Left ventricle myocardium inferior (tissue), 1 donor: ENCODE measurements at regions not wholly inside any gene's neighbourhood (a gene's known extent, or its start where the extent isn't known, plus 50 kb on each side); places are given as distances from the start of the nearest gene placed in this dataset.

Experiments used
- DNase-seq: peaks from one replicate; pipeline ENCODE4 v3.0.0-alpha.2; 2020
- H3K27ac ChIP-seq: fragments of 200-600 bp; replicated peaks from 2 replicates; pipeline ENCODE4 v1.8.0; 2021
- H3K27me3 ChIP-seq: fragments of 200-600 bp; 2 replicates; pipeline ENCODE4 v1.8.0; 2021; ENCODE audit warnings: low read depth
- H3K36me3 ChIP-seq: fragments of 200-600 bp; 2 replicates; pipeline ENCODE4 v1.8.0; 2021
- H3K4me1 ChIP-seq: fragments of 200-600 bp; 2 replicates; pipeline ENCODE4 v1.8.0; 2021
- H3K4me3 ChIP-seq: fragments of 200-600 bp; 2 replicates; pipeline ENCODE4 v1.8.0; 2021; ENCODE audit warnings: mild to moderate bottlenecking, moderate library complexity
- H3K9me3 ChIP-seq: fragments of 200-600 bp; replicated peaks from 2 replicates; pipeline ENCODE4 v1.8.0; 2021
- intact Hi-C: fragments of 100-400 bp; cut with micrococcal nuclease; formaldehyde crosslinking; loops from one replicate; pipeline ENCODE4 v1.11.0; 2022
- TF ChIP-seq, protein P1 (sequence below): fragments of 200-600 bp; IDR thresholded peaks from 2 replicates; pipeline ENCODE4 v1.8.0; 2021; ENCODE audit warnings: antibody characterized with exemption, mild to moderate bottlenecking, borderline replicate concordance
- donor health status: DM: no; HTN: yes; CAD: no; lungs with severe emphysema.

DNA sequence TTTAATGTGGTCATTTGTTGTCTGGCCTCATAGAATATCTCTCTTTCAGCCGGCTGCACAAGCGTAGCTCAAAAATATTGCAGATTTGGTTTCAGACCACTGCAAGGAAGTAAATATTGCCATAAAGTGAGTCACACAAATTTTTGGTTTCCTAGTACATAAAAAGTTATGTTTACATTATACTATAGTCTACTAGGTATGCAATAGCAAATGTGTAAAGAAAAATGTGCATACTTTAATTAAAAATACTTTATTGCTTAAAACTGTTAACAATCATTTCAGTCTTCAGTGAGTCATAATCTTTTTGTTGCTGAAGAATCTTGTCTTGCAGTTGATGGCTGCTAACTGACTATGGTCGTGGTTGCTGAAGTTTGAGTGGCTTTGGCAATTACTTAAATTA, 425.1 kb upstream of the ROBO1 start:
- Histone ChIP-seq H3K36me3 (no peaks in the 10 kb centered on the region), H3K4me1 (no peaks in the 10 kb centered on the region), H3K9me3 (peaks cover 8% of the 10 kb centered on the region), H3K27ac (no peak overlapping the region), H3K4me3 (no peak overlapping the region), H3K27me3 (no peaks in the 10 kb centered on the region)
- intact Hi-C loops = no loop called here
- TF ChIP-seq, protein P1, sequence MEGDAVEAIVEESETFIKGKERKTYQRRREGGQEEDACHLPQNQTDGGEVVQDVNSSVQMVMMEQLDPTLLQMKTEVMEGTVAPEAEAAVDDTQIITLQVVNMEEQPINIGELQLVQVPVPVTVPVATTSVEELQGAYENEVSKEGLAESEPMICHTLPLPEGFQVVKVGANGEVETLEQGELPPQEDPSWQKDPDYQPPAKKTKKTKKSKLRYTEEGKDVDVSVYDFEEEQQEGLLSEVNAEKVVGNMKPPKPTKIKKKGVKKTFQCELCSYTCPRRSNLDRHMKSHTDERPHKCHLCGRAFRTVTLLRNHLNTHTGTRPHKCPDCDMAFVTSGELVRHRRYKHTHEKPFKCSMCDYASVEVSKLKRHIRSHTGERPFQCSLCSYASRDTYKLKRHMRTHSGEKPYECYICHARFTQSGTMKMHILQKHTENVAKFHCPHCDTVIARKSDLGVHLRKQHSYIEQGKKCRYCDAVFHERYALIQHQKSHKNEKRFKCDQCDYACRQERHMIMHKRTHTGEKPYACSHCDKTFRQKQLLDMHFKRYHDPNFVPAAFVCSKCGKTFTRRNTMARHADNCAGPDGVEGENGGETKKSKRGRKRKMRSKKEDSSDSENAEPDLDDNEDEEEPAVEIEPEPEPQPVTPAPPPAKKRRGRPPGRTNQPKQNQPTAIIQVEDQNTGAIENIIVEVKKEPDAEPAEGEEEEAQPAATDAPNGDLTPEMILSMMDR = no peak
- no peak for DNase-seq

DNA sequence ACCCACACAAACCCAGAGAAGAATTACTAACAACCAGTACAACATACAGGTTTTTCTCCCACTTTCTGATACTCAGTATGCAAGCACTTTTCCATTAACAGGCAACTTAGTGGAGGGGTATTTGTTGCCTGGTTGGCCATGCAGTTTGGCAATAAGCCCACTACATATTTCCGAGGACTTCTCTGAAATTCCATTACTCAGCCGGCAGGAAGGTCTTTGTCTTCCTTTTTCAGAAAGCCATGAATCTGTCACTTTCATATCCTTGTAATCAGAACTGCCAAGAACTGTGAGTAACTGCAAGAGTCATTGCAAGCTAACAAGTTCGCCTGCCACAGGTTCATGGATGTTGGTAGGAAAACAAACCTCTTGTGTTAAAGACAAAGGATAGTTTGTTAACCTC, 422.3 kb upstream of the ROBO1 start:
- TF ChIP-seq, protein P1 = no peak
- peaks cover 1% of the 10 kb centered on the region for H3K9me3 ChIP-seq

DNA sequence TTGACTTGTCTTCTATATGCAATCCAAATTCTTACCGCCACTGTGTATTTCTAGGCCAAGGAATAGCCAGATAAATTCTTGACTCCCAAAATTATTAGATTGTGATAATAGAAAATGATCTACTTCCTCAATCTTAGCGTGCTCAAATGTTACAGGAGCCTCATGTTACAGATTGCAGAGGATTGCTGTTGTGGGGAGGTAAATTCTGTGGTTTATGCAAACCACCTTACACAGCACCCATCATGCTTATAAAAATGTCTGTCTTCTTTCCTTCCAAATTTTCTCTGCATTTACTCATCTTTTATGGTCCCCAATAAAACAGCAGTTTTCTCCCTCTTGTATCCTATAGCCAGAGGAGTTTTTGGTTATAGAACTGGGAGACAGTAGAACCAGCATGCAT, 420.2 kb upstream of the ROBO1 start:
- H3K27ac ChIP-seq = no peak overlapping the region
- H3K36me3 ChIP-seq = no peaks in the 10 kb centered on the region
- TF ChIP-seq, protein P1 = no peak
- H3K4me3 ChIP-seq = no peak overlapping the region
- intact Hi-C loops = no loop called here
- DNase-seq = no peak
- no peaks in the 10 kb centered on the region for H3K27me3 ChIP-seq
- no peaks in the 10 kb centered on the region for H3K4me1 ChIP-seq
- H3K9me3 ChIP-seq = no peaks in the 10 kb centered on the region

More for the DNA sequence above, 422.3 kb upstream of the ROBO1 start:
- intact Hi-C loops = no loop called here
- H3K4me3 ChIP-seq = no peak overlapping the region
- DNase-seq = no peak
- no peak overlapping the region for H3K27ac ChIP-seq
- no peaks in the 10 kb centered on the region for H3K4me1 ChIP-seq
- no peaks in the 10 kb centered on the region for H3K36me3 ChIP-seq
- no peaks in the 10 kb centered on the region for H3K27me3 ChIP-seq

DNA sequence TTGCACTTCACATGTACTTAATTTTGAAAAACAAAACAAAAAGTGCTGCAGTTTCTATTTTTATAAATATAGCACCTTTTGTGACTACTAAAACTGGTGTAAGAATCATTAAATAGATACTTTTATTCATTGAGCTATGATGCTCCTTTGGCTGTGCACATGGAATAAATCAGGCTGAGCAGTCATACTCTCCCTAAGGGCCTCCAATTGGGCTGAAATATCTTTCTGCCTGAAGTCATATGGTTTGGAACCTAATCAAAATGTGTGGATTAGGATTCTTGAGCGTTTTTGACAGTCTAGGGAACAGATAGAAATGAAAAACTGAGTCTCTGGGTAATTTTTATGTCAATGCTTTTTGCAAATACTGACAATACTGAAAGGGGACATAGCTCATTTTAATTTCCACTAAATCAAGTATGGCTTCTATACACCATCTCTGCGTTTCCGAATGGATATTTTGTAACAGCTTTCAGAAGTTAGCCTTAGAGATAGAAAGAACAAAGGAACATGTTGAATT, 392.2 kb upstream of the ROBO1 start:
- no peak overlapping the region for H3K27ac ChIP-seq
- intact Hi-C loops = no loop called here
- H3K27me3 ChIP-seq = no peaks in the 10 kb centered on the region
- TF ChIP-seq, protein P1 = no peak
- H3K4me3 ChIP-seq = no peak overlapping the region
- no peaks in the 10 kb centered on the region for H3K4me1 ChIP-seq
- no peaks in the 10 kb centered on the region for H3K9me3 ChIP-seq
- DNase-seq = no peak
- H3K36me3 ChIP-seq = no peaks in the 10 kb centered on the region

DNA sequence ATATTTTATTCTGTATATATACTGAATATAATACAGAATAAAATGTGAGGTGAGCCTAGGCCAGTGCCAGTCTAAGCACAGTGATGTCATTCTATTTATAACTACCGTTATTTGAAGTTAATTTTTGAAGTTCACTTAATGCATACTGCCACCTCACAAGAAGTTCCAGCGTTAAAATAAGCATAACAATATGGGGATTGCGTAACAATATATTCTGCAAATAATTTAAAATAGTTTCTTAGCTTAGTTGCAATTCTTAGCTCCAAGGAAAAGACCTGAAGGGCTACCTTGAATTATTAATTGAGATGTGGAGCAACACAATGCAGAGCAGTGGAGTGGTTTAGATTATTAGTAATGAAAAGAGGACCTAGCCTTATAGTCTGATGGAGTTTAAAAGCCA, 390.5 kb upstream of the ROBO1 start:
- Histone ChIP-seq H3K9me3 (no peaks in the 10 kb centered on the region), H3K4me3 (no peak overlapping the region), H3K36me3 (no peaks in the 10 kb centered on the region), H3K27ac (no peak overlapping the region), H3K27me3 (no peaks in the 10 kb centered on the region), H3K4me1 (no peaks in the 10 kb centered on the region)
- intact Hi-C loops = no loop called here
- DNase-seq = no peak
- TF ChIP-seq, protein P1 = no peak

DNA sequence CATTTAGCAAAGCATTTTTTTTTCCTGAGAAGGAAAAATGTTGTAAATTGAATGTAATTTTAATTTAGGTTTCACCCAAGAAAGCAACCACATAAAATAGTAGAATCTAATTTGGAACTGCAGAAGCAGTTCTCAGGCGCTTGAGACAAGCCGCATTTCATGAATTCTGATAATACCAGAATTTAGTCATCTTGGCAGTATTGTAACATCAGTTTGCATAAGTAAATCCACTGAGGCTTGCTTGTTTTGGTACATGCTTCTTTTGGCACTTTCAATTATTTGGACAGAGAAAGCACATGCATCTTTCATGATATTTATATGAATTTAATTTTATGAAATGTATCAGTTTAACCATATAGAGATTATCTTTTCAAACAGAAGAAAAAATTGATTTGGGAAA, 389.7 kb upstream of the ROBO1 start:
- H3K27me3 ChIP-seq = no peaks in the 10 kb centered on the region
- no peaks in the 10 kb centered on the region for H3K9me3 ChIP-seq
- H3K36me3 ChIP-seq = no peaks in the 10 kb centered on the region
- H3K27ac ChIP-seq = no peak overlapping the region
- DNase-seq = no peak
- intact Hi-C loops = no loop called here
- H3K4me1 ChIP-seq = no peaks in the 10 kb centered on the region
- TF ChIP-seq, protein P1 = no peak
- no peak overlapping the region for H3K4me3 ChIP-seq
